ENCODE measurements at regions not wholly inside any gene's neighbourhood (a gene's known extent, or its start where the extent isn't known, plus 50 kb on each side); places are given as distances from the start of the nearest gene placed in this dataset.

- TF ChIP-seq CTCF (IDR thresholded peaks at IDR 0.05; ENCODE audit: poor library complexity, severe bottlenecking) (no peak), POLR2AphosphoS5 (IDR thresholded peaks at IDR 0.05) (no peak), EZH2 (IDR thresholded peaks at IDR 0.05; ENCODE audit: borderline replicate concordance, insufficient read depth, low read length, poor library complexity, severe bottlenecking) (no peak), EP300 (conservative IDR thresholded peaks at IDR 0.05; ENCODE audit: poor library complexity, severe bottlenecking) (no peak), REST (IDR thresholded peaks at IDR 0.05; ENCODE audit: borderline replicate concordance) (no peak), MXI1 (conservative IDR thresholded peaks at IDR 0.05; ENCODE audit: poor library complexity, severe bottlenecking) (no peak)
Observed at GRCh38 chr3:87390353-87390752, 114.0 kb upstream of the POU1F1 start.

Measured in neural cell (in vitro differentiated cells).